Ovary (tissue), 7 donors: ENCODE measurements at regions not wholly inside any gene's neighbourhood (a gene's known extent, or its start where the extent isn't known, plus 50 kb on each side); places are given as distances from the start of the nearest gene placed in this dataset.
"Not testable (repeated sequence)": the region's sequence is repeated elsewhere in the genome, so short reads cannot be mapped to it uniquely, and the experiment has no call there.

ENCODE experiments used
- DNase-seq, 5 donors: peaks; one replicate each; pipeline ENCODE4 v3.0.0-alpha.2; 2019 to 2020
- H3K27ac ChIP-seq, 2 donors: fragments of 200-600 bp; one replicate each; pipeline versions ENCODE4 v1.5.1 to v1.8.0; 2019 to 2022
- H3K27me3 ChIP-seq: fragments of 200-600 bp; one replicate; pipeline ENCODE4 v1.8.0; 2022
- H3K36me3 ChIP-seq: fragments of 200-600 bp; sonication (generic); one replicate; pipeline ENCODE4 v1.5.1; 2019
- H3K4me1 ChIP-seq: one replicate; pipeline ENCODE4 v1.8.1; 2013; ENCODE audit warnings: mild to moderate bottlenecking, moderate library complexity; ENCODE audit not compliant: insufficient read depth
- H3K4me3 ChIP-seq: fragments of 200-600 bp; sonication (generic); one replicate; pipeline ENCODE4 v1.5.1; 2017
- H3K9me3 ChIP-seq, 2 donors: fragments of 200-600 bp in 1 of 2; sonication (generic) in 1 of 2; one replicate each; pipeline versions ENCODE4 v1.5.1 to v1.8.1; 2013 to 2019; ENCODE audit warnings: mild to moderate bottlenecking in 1 of 2, moderate library complexity in 1 of 2
- EP300 ChIP-seq: sonication (generic); formaldehyde crosslinking; IDR thresholded peaks from one replicate; pipeline ENCODE4 v1.6.1; 2017; ENCODE audit warnings: antibody characterized with exemption
- POLR2A ChIP-seq: fragments of 450-650 bp; IDR thresholded peaks from one replicate; pipeline ENCODE4 v1.6.1; 2017; ENCODE audit warnings: antibody characterized with exemption, mild to moderate bottlenecking, moderate library complexity
- WGBS, 3 donors: extraction: QIAGEN DNeasy Blood & Tissue Kit in 1 of 3; methylation state at CpG; one replicate each; pipeline versions ENCODE4 v1.1.5 to v1.1.7; 2013 to 2017; 5-methylcytosine and 5-hydroxymethylcytosine counted together
- intact Hi-C, 4 donors: fragments of 100-400 bp; cut with DNase I; formaldehyde crosslinking; loops; one replicate each; pipeline versions ENCODE4 v1.11.0 to v1.15.1; 2022 to 2023
- TF ChIP-seq, protein P1 (sequence below), 3 donors: fragments of 450-650 bp in 2 of 3; fragments of 200-600 bp in 1 of 3; IDR thresholded peaks; one replicate each; pipeline versions ENCODE4 v1.5.1 to v1.8.0; 2016 to 2022; ENCODE audit warnings: antibody characterized with exemption in 3 of 3, mild to moderate bottlenecking in 1 of 3
- donor health status: DM: no; HTN: no; CAD: no; lungs with moderate emphysema.
- donor health status: DM: no; HTN: no; CAD: no.
- donor health status: Bipolar disorder and iron deficiency.
- donor health status: DM: no; HTN: no; CAD: no.
- donor health status: DM: yes; HTN: yes; CAD: no.

DNA sequence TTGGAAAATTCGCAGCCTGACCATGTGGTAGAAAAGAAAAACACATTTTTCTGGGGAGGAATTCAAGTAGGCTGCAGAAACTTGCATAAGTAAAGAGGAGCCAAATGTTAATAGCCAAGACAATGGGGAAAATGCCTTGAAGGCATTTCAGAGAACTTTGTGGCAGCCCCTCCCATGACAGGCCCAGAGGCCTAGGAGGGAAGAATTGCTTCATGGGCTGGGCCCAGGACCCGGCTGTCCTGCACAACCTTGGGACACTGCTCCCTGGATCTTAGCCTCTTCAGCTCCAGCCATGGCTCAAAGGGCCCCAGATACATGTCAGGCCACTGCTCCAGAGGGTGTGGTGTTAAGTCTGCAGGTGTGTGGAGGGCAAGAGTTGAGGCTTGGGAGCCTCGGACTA, 158.6 kb downstream of the OSTF1 start:
- H3K27ac ChIP-seq, result no peak overlapping the region

DNA sequence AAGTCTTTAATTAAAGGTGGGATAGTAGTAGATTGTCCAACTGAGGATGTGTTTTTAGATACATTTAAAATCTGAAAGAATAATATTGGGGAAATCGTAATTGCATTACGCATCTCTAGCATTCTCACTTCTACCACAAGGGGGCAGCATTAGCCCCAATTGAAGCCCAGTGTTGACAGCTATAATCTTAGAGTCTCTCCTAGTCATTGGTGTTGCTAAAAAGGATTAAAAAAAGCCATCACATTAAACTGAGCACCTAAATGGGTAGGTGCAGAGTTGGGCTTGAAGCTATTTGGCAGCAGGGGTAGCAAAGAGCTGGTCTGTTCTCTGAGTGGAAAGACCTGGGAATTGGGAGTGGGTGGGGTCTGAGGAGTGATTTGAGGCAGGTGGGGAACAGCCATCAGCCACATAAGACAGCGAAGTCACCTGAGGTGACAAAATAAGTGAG, 177.2 kb downstream of the OSTF1 start:
- DNase-seq, result peak in 4 of 5 donors; percentile 22 to 60 (median 28)
- Histone ChIP-seq H3K4me1 (no peaks in the 10 kb centered on the region), H3K9me3 (no peaks in the 10 kb centered on the region), H3K27ac (no peak overlapping the region), H3K27me3 (no peaks in the 10 kb centered on the region), H3K4me3 (no peak overlapping the region), H3K36me3 (no peaks in the 10 kb centered on the region)
- TF ChIP-seq EP300, result no peak
- TF ChIP-seq, protein P1, sequence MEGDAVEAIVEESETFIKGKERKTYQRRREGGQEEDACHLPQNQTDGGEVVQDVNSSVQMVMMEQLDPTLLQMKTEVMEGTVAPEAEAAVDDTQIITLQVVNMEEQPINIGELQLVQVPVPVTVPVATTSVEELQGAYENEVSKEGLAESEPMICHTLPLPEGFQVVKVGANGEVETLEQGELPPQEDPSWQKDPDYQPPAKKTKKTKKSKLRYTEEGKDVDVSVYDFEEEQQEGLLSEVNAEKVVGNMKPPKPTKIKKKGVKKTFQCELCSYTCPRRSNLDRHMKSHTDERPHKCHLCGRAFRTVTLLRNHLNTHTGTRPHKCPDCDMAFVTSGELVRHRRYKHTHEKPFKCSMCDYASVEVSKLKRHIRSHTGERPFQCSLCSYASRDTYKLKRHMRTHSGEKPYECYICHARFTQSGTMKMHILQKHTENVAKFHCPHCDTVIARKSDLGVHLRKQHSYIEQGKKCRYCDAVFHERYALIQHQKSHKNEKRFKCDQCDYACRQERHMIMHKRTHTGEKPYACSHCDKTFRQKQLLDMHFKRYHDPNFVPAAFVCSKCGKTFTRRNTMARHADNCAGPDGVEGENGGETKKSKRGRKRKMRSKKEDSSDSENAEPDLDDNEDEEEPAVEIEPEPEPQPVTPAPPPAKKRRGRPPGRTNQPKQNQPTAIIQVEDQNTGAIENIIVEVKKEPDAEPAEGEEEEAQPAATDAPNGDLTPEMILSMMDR (IDR thresholded peaks at IDR 0.05), result peak; percentile 80 to 82 (median 81)
- intact Hi-C loops, result loop anchor here in 3 of 4 donors (5.0 to 10.0 kb wide), 2 partner anchors 599 to 1037 kb away; no protein-coding TSS in a partner anchor
- 31 to 37% (median 33%) methylated on average over 3 of the region's 3 CpGs for WGBS, 3 donors

More for the DNA sequence above, 158.6 kb downstream of the OSTF1 start:
- no peak for DNase-seq
- 89 to 95% (median 93%) methylated on average over 3 of the region's 3 CpGs for WGBS, 3 donors
- no peaks in the 10 kb centered on the region for H3K36me3 ChIP-seq
- H3K4me1 ChIP-seq, result no peaks in the 10 kb centered on the region
- H3K4me3 ChIP-seq, result no peak overlapping the region
- TF ChIP-seq, protein P1 (IDR thresholded peaks at IDR 0.05), result no peak
- TF ChIP-seq EP300, result no peak
- intact Hi-C loops, result no loop called here
- no peaks in the 10 kb centered on the region for H3K27me3 ChIP-seq
- no peaks in the 10 kb centered on the region for H3K9me3 ChIP-seq

DNA sequence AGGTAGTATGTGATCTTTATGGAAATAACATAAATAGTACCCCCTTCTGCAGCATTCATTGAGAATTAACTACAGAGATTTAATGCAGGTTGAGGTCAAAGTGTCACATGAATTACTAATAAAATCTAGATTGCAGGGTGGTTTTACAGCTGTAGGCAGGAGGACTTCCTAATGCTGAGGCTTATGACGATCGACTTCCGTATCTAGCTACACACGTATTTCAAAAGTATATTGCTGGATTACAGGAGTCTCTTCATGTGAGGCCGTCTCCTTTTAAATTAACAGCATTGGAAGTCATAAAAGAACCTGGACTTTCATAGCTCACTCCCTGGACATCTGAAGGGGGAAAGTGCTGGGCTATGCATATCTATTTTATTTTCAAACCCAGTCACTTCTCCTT, 180.9 kb downstream of the OSTF1 start:
- no peak overlapping the region for H3K4me3 ChIP-seq
- WGBS, 3 donors, result 86 to 97% (median 93%) methylated on average over 5 of the region's 5 CpGs
- no peak for DNase-seq
- H3K4me1 ChIP-seq, result no peaks in the 10 kb centered on the region
- H3K9me3 ChIP-seq, result no peaks in the 10 kb centered on the region
- no peaks in the 10 kb centered on the region for H3K36me3 ChIP-seq
- H3K27ac ChIP-seq, result no peak overlapping the region
- TF ChIP-seq EP300, result no peak
- TF ChIP-seq, protein P1 (IDR thresholded peaks at IDR 0.05), result no peak
- TF ChIP-seq POLR2A, result no peak
- no peaks in the 10 kb centered on the region for H3K27me3 ChIP-seq
- intact Hi-C loops, result loop anchor here in 3 of 4 donors (5.0 to 10.0 kb wide), 2 partner anchors 596 to 1033 kb away; no protein-coding TSS in a partner anchor

DNA sequence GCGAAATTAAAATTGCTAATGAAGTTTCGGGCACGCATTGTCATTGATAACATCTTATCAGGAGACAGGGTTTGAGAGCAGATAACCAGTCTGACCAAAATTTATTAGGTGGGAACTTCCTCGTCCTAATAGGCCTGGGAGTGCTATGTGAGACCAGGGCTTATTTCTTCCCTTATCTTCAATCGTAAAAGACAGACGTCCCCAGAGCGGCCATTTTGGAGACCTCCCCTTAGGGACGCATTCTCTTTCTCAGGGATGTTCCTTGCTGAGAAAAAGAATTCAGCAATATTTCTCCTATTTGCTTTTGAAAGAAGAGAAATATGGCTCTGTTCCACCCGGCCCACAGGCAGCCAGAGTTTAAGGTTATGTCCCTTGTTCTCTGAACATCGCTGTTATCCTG, 184.7 kb downstream of the OSTF1 start:
- DNase-seq, H3K27me3 ChIP-seq, H3K4me1 ChIP-seq, H3K27ac ChIP-seq, H3K4me3 ChIP-seq, H3K9me3 ChIP-seq, H3K36me3 ChIP-seq: not testable (repeated sequence)
- WGBS, 3 donors, result 88 to 94% (median 91%) methylated on average over 10 of the region's 10 CpGs
- intact Hi-C loops, result loop anchor here in 1 of 4 donors (10.0 kb wide), 1 partner anchor 582 kb away; no protein-coding TSS in a partner anchor

DNA sequence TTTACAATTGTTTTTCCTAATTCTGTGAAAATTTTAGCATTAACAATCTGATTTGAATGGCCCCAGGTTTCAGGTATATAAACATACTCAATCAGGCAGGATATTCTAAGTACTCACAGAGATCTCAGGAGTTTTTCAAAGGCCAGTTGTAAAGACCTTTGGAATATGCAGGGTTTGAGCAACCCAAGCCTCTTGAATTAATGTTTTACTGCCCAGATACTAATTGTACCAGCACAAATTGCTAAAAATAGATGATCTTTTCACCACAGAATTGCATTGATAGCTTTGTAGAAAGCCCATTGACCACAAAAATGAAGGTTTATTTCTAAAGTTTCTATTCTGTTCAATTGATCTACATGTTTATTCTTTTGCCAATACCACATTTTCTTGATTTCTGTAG, 186.5 kb downstream of the OSTF1 start:
- no peak for TF ChIP-seq POLR2A
- no peaks in the 10 kb centered on the region for H3K27me3 ChIP-seq
- no peaks in the 10 kb centered on the region for H3K4me1 ChIP-seq
- H3K36me3 ChIP-seq, result no peaks in the 10 kb centered on the region
- no peaks in the 10 kb centered on the region for H3K9me3 ChIP-seq
- no peak overlapping the region for H3K4me3 ChIP-seq
- no peak for DNase-seq
- intact Hi-C loops, result loop anchor here in 1 of 4 donors (10.0 kb wide), 1 partner anchor 580 kb away; no protein-coding TSS in a partner anchor
- H3K27ac ChIP-seq, result no peak overlapping the region
